ENCODE measurements at regions not wholly inside any gene's neighbourhood (a gene's known extent, or its start where the extent isn't known, plus 50 kb on each side); places are given as distances from the start of the nearest gene placed in this dataset.
"Not testable (repeated sequence)": the region's sequence is repeated elsewhere in the genome, so short reads cannot be mapped to it uniquely, and the experiment has no call there.

DNA sequence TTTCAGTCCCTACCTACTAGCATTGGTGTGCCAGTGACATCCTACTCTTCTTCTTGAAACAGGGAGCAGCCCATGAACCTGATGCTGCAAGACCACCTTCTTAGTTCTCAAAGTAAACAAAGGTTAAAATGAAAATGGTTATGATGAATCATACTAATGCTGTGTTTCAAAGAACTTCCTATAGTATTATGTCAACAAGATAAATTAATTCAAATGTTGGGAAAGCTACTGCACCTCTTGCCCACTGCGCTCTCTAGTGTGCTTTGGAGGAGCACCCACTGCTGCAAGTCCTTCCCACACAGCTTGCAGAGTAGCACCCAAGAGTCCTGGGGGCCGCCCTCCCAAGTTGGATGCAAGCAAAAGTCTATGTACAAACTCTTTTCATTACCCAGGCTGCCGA, 81.1 kb downstream of the CD200R1L start:
- no peak for DNase-seq (ENCODE audit: low read depth in 1 of 2, low spot score in 1 of 2)

DNA sequence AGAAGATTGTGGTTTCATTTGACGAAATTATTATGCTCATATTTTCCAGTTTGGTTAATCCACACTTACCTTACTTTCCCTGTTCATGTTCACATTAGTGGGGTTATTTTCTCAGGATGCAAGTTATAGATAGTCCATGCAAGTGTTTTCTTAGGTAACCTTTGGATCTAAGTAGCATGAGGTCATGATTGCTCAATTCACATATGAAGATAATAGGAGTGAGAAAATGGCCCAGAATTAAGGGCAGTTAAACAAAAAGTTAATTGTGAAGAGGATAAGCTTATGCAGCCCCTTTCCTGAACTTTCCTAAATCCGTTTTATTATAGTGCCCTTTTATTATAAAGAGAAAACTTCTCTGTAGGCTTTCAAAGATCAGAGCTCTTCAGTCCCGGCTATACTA, 83.4 kb downstream of the CD200R1L start:
- DNase-seq (ENCODE audit: low read depth in 1 of 2, low spot score in 1 of 2), result no peak

DNA sequence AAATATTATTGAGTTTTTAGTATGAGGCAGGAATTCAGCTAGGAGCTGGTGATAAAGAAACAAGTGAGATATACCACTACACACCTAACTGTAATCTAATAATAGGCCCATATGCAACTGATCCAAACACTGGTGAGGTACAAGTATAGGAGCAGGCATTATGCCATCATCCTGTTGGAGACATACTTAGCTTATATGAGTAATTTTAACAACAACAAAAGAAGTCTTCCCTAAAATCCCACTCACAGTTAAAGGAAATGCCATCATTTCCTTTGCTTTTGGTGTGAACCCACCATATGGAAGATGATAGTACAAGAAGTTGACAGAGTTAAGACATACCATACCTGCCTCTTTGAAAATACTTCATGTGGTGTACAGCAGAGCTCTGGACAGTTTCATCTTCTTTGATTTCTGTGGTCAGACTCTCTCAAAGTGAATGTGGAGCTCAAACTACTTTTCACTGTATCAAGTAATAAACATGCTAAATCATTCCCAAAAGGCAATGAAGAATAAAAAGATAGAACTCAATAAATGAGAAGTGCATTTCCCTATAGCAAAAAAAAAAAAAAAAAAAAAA, 85.5 kb downstream of the CD200R1L start:
- no peak for DNase-seq (ENCODE audit: low read depth in 1 of 2, low spot score in 1 of 2)

DNA sequence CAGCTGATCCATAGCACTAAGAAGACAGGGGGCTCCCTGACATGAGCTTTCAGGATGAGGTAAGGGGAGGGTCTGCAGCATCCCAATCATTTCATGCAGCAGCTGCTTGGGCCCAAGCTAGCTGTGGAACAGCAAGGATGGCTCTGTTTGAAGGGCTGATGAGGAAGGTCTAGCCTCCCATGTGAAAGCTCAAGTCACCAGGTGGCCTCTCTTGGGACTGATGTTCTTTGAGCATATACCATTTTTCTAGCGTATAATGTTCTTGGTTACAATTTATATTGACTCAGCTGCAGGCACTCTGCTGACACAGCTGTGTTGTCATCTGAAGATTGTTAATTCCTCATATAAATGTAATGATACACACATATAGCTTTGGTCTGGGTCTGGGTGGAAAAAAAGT, 87.0 kb downstream of the CD200R1L start:
- DNase-seq (ENCODE audit: low read depth in 1 of 2, low spot score in 1 of 2), result no peak

DNA sequence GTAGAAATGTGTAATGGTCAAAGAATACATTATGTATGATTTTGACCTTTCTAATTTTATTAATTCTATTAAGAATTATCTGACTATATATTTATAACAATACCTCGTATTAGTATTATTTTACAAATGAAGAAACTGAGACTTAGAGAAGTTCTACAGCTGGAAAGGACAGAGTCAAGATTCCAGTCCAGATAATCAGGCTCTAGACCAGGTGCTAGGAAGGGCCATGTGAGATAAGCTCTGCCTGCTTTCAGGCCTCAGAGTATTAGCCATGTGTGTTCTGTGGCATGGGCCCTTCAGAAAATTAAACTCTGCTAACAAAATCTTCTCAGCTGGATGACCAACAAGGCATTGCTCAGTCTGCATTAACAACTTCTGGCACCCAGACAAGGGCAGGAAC, 87.5 kb downstream of the CD200R1L start:
- DNase-seq (ENCODE audit: low read depth in 1 of 2, low spot score in 1 of 2), result no peak

DNA sequence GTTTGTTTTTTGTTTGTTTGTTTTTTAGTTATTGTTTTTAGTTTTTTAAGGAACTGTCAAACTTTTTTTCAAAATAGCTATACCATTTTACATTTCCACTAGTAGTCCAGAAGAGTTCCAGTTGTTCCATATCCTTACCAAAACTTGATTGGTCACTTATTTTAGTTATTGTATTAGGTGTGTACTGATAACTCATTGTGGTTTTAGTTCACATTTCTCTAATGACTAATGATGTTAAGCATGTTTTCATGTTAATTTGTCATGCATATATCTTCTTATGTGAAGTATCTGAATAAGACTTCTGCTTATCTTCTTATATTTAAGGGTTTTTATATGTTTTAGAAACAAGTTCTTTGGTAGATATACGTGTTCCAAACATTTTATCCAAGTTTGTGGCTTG, 89.5 kb downstream of the CD200R1L start:
- no peak for DNase-seq (ENCODE audit: low read depth in 1 of 2, low spot score in 1 of 2)

DNA sequence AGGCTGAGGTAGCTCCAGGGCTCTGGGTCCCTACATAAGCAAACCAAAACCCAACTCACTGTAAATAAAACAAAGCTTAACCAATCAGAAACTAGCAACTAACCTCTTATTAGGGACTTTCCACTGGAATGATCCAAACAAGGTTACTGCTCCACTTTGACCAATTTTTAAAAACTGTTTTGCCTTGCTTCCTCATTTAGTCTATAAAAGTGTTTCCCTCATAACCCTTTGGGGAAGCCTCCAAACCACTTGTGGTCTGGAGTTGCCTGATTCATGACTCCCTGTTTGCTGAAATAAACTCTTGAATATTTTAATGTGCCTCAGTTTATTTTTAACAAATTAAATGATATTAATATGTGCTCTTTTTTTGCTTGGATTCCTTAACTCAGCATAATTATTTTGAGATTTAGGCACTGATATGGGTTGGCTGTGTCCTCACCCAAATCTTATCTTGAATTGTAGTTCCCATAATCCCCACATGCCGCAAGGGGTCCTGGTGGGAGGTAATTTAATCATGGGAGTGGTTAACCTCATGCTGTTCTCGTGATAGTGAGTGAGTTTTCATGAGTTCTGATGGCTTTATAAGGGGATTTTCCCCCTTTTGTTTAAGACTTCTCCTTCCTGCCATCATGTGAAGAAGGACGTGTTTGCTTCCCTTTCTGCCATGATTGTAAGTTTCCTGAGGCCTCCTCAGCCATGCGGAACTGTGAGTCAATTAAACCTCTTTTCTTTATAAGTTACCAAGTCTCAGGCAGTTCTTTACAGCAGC, 90.6 kb downstream of the CD200R1L start:
- no peak for DNase-seq (ENCODE audit: low read depth in 1 of 2, low spot score in 1 of 2)

DNA sequence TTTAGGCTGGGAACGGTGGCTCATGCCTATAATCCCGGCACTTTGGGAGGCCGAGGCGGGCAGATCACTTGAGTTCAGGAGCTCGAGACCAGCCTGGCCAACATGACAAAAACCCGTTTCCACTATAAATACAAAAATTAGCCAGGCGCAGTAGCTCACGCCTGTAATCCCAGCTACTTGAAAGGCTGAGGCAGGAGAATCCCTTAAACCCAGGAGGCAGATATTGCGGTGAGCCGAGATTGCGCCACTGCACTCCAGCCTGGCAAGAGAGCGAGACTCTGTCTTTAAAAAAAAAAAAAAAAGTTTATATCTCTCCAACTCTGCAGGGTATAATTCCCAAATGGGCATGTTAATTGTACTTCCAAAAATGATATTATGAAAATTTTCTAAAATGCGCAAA, 91.6 kb downstream of the CD200R1L start:
- not testable (repeated sequence) for DNase-seq (ENCODE audit: low read depth in 1 of 2, low spot score in 1 of 2)

DNA sequence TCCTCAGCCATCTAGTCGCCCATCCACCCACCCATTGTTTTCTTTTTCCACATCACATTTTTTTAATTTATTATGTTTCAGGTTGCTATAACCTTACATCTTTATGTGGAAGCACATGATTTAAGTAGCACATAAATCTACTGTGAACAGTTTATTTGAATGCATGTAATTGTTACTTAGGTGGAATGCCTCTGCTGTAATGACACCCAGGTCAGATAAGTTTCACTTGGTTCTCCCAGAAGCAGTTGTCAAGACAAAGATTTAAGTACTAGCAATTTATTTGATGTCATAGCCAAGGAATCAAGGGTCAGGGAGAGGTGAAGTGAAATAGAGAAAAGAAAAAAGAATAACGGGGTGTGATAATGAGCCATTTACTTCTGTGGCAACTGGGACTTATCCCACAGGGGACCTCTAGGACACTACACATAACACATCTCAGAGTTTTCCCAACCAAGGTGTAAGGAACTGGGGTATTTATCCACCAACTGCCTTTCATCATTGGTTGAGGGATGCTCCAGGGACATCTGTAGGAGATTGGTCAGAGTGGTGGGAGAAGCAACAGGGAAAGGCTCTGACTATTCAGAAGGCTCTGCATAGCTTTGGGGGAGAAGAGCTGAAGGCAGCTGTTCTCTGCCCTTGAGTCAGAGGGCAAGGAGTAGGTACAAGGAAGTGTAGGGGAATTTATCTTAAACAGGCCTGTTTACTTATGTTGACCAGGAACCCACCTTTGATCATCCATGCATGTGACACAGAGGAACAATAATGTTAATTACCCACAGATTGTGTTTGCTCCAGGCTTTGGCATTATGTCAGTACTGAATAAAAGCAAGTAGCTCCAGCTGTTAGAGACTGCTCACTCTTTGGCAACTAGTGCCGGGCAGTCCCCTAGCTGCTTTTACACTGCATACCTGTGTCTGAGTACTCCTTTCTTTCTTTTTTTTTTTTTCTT, 94.8 kb downstream of the CD200R1L start:
- DNase-seq (ENCODE audit: low read depth in 1 of 2, low spot score in 1 of 2), result no peak

DNA sequence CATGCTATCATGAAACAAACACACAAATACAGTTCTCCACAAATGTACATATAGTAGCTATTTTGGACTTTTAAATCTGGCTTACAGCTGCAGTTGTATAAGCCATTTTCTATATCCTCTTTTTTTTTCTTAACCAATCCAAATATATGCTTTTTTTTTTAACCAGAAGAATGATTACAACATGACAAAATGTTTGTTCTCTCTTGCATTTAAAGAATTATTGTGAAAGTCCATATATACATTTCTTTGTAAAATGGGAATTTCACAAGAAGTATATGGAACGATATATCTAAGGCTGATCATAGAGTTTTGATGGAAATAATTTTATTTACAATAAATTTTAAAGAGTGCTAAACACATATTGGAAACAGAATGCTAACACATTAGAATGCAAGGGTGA, 95.6 kb downstream of the CD200R1L start:
- no peak for DNase-seq (ENCODE audit: low read depth in 1 of 2, low spot score in 1 of 2)

DNA sequence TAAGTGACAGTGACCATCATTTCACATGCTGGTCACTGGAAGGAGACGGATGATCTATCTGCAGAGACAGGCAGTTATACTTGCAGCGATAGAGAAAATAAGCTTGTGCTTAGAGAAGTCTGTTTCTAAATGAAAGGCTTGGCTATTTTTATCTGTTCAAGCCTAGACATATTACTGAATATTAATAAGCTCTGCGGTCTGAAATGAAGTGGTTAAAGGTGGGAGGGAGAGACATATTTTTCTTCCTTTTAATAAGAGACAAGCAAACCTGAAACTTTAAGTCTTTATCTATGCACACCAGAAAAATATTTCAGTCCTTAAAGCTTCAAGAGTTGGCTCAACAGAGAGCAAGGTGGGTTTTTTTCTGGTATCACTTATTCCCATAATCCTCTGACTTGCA, 99.0 kb downstream of the CD200R1L start:
- no peak for DNase-seq (ENCODE audit: low read depth in 1 of 2, low spot score in 1 of 2)

DNA sequence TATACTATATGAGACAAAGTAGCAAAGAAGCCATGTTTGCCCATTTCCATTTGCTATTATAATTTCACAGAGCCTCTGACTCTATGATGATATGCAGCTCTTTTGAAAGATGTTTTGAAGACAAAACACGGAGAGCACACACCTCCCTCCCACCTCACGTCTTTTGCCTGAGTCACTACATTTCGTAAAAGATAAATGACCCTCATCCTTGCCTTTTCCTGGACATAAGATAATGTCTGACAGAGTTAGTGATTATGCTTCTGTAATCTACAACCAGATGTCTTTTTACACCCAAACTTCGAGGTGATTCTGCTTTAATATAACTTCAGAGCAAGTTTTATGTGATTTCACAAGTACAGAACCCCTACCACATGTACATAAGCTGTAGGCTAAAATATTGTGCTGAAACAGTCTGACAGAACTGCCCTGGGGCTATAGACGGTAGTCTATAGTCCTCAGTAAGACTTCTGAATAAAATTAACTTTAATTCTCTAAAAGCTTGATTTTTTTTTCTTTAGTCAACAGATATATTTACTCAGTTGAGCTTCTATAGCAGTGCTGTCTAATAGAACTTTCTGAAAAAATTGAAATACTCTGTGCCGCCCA, 99.9 kb downstream of the CD200R1L start:
- no peak for DNase-seq (ENCODE audit: low read depth in 1 of 2, low spot score in 1 of 2)

DNA sequence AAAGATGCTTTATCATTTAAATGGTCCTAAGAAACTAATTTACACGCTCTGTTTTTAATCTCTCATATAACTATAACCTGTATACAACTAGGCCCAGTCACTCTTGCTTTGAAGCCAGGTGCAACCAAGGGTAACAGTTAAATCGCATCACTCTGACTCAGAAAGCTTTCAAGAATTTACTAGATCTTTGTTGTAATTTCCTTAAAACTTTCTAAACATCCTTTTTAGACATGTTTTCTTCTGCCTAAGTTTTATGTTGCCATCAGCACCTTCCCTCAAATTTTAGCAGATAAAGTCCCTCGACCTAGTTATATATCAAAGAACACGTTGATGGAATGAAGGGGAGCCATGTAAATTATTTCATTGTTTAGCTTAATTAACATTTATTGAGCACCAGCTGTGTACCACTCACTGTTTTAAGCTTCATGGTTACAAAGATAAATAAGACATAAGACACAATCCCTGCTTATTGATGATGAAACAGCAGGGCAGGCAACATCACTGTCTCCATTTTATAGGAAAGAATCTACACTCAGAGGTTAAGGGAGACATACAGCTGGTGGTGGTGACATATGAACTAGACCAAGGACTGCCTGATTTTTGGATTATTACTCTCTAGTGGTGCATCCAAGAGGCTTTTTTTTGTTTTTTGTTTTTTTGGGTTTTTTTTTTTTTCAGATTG, 101.0 kb downstream of the CD200R1L start:
- DNase-seq (ENCODE audit: low read depth in 1 of 2, low spot score in 1 of 2), result no peak

DNA sequence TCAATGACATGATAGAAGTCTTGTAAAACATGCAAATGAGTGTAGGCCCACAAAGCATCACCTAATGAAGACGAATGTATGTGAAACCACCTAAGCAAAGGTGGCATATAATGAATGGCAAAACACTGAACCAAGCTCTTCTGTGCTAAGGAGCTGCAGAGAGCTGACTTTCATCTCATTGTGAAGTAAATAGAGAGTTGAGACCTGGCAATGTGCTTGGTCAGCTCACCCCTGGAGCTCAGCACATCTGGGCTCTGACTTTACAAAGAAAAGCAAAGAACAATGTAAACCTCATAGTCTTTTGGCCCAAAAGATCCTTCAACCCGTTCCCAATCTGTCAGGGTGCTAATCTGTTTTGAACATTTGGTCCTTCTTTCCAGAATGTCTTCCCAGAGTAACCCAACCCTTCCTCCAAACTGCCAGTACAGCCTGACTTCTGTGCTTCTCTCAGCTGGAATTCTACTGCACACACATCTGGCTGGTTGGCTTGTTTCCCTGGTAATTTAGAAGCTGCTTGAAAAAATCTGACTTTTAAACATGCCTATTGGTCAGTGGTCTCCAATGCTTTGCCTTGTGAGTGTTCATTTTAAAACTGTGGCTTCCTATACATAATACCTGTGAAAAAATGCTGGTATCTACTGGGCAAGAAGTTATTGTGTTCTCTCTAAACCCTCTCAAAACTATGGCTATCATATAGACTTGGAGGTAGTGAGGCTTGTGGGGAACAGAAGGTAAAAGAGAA, 101.7 kb downstream of the CD200R1L start:
- DNase-seq (ENCODE audit: low read depth in 1 of 2, low spot score in 1 of 2), result no peak

DNA sequence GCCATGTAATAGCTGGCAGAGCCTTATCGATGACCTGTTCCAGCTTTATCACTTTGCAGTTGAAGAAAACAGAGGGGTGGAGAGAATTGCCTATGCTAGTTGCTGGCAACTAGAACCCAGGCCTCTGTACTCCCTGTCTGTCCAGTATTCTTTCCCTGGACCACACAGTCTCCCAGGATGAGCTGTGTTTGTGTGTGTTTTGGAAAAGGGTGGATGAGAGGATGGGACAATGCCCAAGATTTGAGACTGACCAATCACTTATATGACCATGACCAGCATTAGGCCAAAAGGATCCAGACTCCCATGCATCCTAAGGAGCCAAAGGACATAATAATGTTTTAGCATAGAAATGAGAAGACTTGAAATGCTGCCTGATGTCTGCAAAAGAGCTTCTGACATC, 102.6 kb downstream of the CD200R1L start:
- DNase-seq (ENCODE audit: low read depth in 1 of 2, low spot score in 1 of 2), result no peak

DNA sequence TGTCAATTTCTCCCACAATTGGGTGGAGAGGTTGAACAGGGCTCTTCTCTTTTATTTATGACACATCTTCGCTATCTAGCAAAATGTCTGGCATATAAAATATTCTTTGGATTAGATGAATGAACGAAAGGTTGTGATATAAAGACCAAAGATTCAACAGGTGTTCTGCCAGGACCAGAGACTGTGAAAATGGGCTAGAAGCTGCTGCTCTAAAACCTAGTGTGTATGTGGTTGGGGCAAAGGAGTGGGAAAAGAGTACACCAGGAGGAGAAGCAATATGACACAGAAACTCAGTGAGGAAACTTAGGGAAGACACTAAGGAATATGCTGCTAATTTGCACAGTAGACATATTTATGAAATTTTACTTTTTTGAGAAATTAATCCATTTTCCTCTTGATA, 102.0 kb upstream of the CCDC80 start:
- DNase-seq (ENCODE audit: low read depth in 1 of 2, low spot score in 1 of 2), result no peak

DNA sequence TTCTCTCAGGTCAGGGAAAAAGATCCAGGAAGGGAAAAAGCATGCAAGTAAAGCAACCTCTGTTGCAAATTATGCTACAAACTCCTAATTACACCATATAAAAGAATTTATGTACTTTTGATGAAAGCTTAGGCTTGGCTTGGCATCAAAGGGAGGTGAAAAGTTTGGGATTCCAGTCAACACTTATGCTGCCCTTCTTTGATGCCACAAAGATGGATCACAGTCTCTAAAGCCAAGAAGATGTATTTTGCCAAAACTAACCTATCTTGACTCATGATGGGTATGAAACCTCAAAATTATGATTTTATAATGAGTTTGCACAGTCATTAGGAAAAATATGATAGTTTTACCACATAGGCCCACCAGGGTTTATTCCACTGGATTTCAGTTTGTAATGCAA, 101.0 kb upstream of the CCDC80 start:
- no peak for DNase-seq (ENCODE audit: low read depth in 1 of 2, low spot score in 1 of 2)

DNA sequence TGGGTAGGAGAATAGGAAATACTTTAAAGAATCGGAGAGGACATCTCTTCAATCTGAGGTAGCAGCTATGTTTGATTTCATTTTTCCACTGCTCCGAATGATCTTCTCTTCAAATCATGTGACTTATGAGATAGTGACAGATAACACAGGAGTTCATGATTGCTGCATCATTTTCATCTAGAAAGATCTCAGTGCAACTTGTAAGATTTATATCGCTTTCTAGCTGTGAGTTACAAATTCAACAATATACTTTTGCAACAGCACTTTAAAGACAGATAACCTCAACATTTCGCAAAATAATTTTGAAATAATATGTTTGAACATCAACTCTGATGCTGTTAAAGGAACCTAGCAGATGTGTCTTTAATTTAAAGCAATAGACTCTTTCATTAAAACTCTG, 99.9 kb upstream of the CCDC80 start:
- DNase-seq (ENCODE audit: low read depth in 1 of 2, low spot score in 1 of 2), result no peak

DNA sequence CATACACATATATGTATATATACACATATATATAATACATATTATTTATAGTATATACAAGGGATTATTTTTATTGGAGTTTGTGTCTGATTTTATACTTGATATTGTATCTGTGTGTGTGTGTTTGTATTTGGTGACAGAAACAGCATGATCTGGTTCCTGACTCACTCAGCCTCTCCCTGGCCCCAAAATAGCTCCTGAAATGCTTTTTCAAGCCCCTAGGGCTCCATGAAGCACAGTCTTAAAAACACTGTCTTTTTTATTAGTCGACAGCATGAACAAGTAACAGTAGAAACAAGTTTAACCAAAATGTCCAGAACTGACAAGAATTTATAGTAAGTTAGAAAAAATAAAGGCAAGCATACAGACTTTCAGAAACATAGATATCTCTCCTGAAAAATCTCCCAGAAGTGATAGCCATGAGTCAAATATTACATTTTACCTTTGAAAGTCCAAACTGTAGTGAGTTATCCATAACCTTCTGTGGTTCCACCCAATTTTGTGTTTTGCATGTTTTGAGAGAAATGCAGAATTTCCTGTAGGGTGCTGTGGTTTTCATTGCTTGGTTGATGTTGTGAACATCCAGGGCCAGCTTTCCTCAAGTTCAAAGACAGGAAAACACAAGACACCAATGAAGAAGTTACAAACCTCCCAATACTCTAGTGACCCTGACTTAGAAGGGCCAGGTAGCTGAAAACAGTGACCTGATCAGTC, 98.5 kb upstream of the CCDC80 start:
- no peak for DNase-seq (ENCODE audit: low read depth in 1 of 2, low spot score in 1 of 2)

DNA sequence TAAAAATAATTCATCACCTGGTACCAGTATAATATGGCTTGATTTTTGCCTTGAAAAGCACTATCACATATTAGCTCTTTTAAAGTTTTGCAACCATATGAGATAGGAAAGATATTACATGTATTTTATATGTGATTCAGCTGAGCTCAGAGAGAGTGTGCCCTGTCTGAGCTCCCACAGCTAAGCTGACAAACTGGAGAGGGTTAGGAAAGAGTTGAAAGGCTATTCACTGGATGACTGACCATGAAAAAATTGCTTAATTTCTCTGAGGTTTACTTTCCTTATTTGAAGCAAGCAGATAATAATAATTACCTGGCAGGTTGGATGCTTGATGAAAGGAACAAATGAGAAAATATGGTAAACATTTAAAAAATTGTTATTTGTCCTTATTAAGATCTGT, 97.4 kb upstream of the CCDC80 start:
- DNase-seq (ENCODE audit: low read depth in 1 of 2, low spot score in 1 of 2), result no peak

All from activated CD4-positive, alpha-beta T cell treated with anti-CD3 and anti-CD28 coated beads, Interleukin-2, amount 50 U/mL, for 24 hours (primary cell).